GM18870 (cell line): ENCODE measurements at regions not wholly inside any gene's neighbourhood (a gene's known extent, or its start where the extent isn't known, plus 50 kb on each side); places are given as distances from the start of the nearest gene placed in this dataset.
A peak's percentile ranks its signal among the peaks of the same experiment; 100 is the strongest.
"Not testable (repeated sequence)": the region's sequence is repeated elsewhere in the genome, so short reads cannot be mapped to it uniquely, and the experiment has no call there.

Experiments
- ATAC-seq: cut with Tn5 transposase; IDR thresholded peaks from one replicate; pipeline ENCODE4 v1.9.1; 2021; ENCODE audit warnings: moderate library complexity; ENCODE audit not compliant: unreplicated experiment

DNA sequence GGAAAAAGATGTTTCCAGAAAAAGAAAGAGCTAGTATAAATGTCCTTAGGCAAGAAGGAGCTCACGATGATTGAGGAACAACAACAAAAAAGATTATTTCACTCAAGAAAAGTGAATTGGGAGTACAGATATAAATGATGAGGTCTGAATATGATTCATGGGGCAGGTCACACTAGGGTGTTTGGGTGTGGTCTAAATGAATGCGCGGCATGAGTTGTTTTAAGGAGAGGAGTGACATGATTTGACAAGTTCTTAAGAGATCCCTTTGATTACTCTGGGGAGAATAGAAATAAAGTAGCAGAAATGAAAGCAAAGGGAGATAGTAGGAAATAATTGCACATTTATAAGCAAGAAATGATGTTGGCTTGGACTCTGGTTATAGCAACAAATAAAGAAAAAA, 59.3 kb downstream of the NUTM2D start:
- ATAC-seq, result not testable (repeated sequence)

DNA sequence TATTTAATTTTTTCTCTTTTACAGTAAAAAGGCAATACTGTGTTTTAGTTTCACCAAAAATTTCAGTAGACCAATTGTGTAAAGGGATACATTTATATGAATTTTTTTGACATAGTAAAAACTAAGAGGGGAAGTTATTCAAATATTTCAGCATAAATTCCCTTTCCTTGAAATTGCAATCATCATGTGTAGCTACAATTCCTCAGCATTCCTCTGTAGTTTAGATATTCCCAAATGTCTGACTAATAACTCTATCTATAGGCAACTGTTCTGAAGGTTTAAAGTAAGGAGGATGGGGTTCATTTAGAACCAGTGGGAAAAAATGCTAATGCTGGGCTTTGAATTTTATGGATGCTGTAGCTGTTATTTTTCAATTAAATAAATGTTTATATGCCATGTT, 65.1 kb downstream of the NUTM2D start:
- not testable (repeated sequence) for ATAC-seq

DNA sequence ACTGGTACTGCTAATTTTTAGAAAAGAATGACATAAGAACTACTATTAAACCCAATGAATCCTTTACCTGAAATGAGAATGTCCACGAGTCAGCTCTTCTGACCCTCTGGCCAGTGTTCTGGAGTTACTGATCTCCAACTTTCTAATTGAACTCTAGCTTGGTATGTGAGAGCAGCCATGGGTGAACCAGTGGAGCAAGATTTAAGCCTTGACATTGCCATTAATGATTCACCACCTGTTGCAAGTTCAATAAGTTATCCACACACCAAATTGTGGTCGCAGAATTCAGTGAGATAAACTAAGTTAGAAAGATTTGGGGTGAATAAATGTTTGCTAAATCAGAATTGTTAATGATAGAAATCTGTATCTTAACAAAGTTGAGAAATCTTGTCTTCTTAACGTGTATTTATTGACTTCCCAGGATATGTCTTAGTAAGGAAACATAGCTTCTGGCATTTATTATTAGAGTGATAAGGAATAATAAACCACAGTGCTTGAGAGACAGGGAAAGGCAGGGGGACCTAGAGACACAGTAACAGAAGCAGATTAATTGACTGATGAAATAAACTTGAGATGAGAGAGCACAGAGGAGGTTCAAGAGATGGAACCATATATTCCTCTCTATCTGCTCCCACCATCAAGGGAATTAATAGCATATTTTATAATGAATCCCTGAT, 67.3 kb downstream of the NUTM2D start:
- ATAC-seq, result not testable (repeated sequence)

GRCh38 chr10:87433836-87434235, 70.9 kb upstream of the MINPP1 start:
- not testable (repeated sequence) for ATAC-seq

DNA sequence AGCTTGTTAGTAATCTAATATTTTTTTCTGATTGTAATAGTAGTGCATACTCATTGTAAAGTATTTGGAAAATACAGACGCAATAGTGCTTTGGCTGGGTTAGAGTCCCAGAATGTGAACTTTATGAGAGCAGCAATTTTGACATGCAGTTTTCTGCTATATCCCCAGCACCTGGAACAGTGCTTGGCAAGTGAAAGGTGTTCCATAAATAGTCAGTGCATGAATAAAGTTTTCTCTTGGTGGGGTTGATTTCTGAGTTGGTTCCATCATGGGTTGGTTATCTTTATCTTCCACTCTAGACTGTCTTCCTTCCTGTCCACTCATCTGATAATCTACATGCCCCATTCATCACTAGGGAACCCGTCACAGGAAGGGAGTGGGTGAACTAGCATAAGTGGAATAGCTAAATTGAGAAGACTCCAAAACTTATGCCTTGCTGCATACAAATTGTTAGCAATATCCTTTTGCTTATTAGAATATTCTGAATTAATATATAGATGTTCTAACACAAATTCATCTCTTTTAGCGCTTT, 69.3 kb upstream of the MINPP1 start:
- not testable (repeated sequence) for ATAC-seq

GRCh38 chr10:87436104-87436503, 68.6 kb upstream of the MINPP1 start:
- ATAC-seq, result peak; percentile 52

GRCh38 chr10:87437450-87437849, 67.2 kb upstream of the MINPP1 start:
- ATAC-seq, result not testable (repeated sequence)
